Spleen (tissue), 11 donors: ENCODE measurements at regions not wholly inside any gene's neighbourhood (a gene's known extent, or its start where the extent isn't known, plus 50 kb on each side); places are given as distances from the start of the nearest gene placed in this dataset.

Experiments
- DNase-seq: peaks from one replicate; pipeline ENCODE4 v3.0.0-alpha.2; 2020
- H3K27ac ChIP-seq, 8 donors: fragments of 200-600 bp; sonication (generic) in 7 of 8; 1 replicate in 4 of 8; 2 replicates in 4 of 8; pipeline versions ENCODE4 v1.5.0 to v1.8.0; 2016 to 2021; ENCODE audit warnings: inconsistent platforms in 4 of 8, mild to moderate bottlenecking in 4 of 8, moderate library complexity in 1 of 8
- H3K27me3 ChIP-seq, 7 donors: fragments of 200-600 bp; sonication (generic) in 6 of 7; replicated peaks in 1 of 7; 1 replicate in 4 of 7; 2 replicates in 3 of 7; pipeline versions ENCODE4 v1.5.0 to v1.8.0; 2016 to 2021; ENCODE audit warnings: inconsistent platforms in 3 of 7, mild to moderate bottlenecking in 1 of 7
- H3K36me3 ChIP-seq, 6 donors: fragments of 200-600 bp; sonication (generic) in 5 of 6; 1 replicate in 4 of 6; 2 replicates in 2 of 6; pipeline versions ENCODE4 v1.5.0 to v1.8.0; 2016 to 2021; ENCODE audit warnings: inconsistent platforms in 2 of 6
- H3K4me1 ChIP-seq, 6 donors: fragments of 200-600 bp; sonication (generic) in 5 of 6; 1 replicate in 3 of 6; 2 replicates in 3 of 6; pipeline versions ENCODE4 v1.5.0 to v1.8.0; 2016 to 2021; ENCODE audit warnings: inconsistent platforms in 3 of 6
- H3K4me3 ChIP-seq, 8 donors: fragments of 200-600 bp; sonication (generic) in 7 of 8; 1 replicate in 4 of 8; 2 replicates in 4 of 8; pipeline versions ENCODE4 v1.5.0 to v1.8.0; 2016 to 2021; ENCODE audit warnings: inconsistent platforms in 4 of 8, mild to moderate bottlenecking in 4 of 8, moderate library complexity in 2 of 8
- H3K9me3 ChIP-seq, 8 donors: fragments of 200-600 bp; sonication (generic) in 7 of 8; 1 replicate in 4 of 8; 2 replicates in 4 of 8; pipeline versions ENCODE4 v1.5.0 to v1.8.0; 2016 to 2021; ENCODE audit warnings: inconsistent platforms in 4 of 8
- POLR2A ChIP-seq, 3 donors: fragments of 450-650 bp; IDR thresholded peaks; one replicate each; pipeline ENCODE4 v1.5.1; 2017; ENCODE audit warnings: antibody characterized with exemption in 3 of 3, mild to moderate bottlenecking in 1 of 3
- POLR2AphosphoS5 ChIP-seq, 3 donors: sonication (generic); formaldehyde crosslinking; IDR thresholded peaks; one replicate each; pipeline ENCODE4 v1.5.1; 2017; ENCODE audit warnings: antibody characterized with exemption in 3 of 3
- WGBS, 5 donors: extraction: QIAGEN DNeasy Blood & Tissue Kit in 3 of 5; methylation state at CpG; one replicate each; pipeline versions ENCODE4 v1.1.5 to v1.1.7; 2013 to 2018; 5-methylcytosine and 5-hydroxymethylcytosine counted together
- intact Hi-C: fragments of 100-400 bp; cut with DNase I; formaldehyde crosslinking; loops from one replicate; pipeline ENCODE4 v1.15.0; 2023; ENCODE audit warnings: low total_unique reads
- TF ChIP-seq, protein P1 (sequence below), 11 experiments: fragments of 200-600 bp in 7 of 11; fragments of 450-650 bp in 4 of 11; sonication (generic) in 4 of 11; IDR thresholded peaks in 8 of 11; conservative IDR thresholded peaks in 3 of 11; 1 replicate in 7 of 11; 2 replicates in 4 of 11; pipeline versions ENCODE4 v1.4.0 to v1.8.0; 2016 to 2021; ENCODE audit warnings: antibody characterized with exemption in 11 of 11, inconsistent platforms in 4 of 11, mild to moderate bottlenecking in 1 of 11
- donor health status: healthy with polysubstance abuse.
- donor health status: DM: no; HTN: no; CAD: no; lungs with moderate emphysema.
- donor health status: DM: no; HTN: no; CAD: no.
- donor health status: Bipolar disorder and iron deficiency.
- donor health status: healthy.
- donor health status: DM: no; HTN: no; CAD: no.
- donor health status: DM: yes; HTN: yes; CAD: no.

DNA sequence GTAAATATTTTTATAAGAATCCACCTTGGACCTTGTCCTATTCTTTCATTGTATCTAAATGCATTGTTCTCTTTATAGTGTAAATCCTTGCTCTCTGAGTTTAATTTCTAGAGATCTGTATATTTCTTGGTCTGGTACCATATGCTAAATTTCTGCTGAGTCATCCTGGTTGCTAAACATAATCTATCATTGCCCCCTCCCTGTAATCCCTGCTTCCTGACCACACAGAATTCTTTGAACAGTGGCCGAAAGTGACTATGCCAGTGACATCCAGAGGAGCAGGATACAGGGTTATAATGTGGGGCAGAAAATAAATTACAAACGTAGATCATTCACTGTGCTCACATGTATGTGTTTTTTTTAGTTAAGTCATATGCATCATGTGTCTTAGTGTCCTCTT, 143.1 kb downstream of the DIPK2A start:
- H3K4me3 ChIP-seq = no peak overlapping the region
- DNase-seq = no peak

DNA sequence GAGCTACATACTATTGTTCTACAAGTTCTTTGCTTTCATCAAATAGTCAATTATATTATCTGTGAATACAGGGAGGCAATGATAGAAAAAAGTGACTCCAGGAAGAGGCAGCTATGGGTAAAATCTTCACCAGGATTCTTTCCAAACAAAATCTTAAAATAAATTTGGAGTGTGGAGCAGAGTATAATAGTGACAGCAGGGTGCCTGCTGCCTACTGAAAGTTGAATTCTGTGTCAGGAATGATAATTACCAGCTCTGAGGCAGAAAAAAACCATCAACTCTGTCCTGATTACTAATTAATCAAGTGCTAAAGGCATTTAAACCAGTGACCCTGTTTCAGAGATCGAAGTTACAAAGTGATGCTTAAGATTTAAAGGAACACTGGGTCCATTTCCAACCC, 148.0 kb downstream of the DIPK2A start:
- Histone ChIP-seq H3K4me3 (no peak overlapping the region), H3K36me3 (no peaks in the 10 kb centered on the region), H3K27ac (no peak overlapping the region), H3K9me3 (no peaks in the 10 kb centered on the region), H3K27me3 (no peaks in the 10 kb centered on the region), H3K4me1 (no peaks in the 10 kb centered on the region)
- TF ChIP-seq, protein P1, sequence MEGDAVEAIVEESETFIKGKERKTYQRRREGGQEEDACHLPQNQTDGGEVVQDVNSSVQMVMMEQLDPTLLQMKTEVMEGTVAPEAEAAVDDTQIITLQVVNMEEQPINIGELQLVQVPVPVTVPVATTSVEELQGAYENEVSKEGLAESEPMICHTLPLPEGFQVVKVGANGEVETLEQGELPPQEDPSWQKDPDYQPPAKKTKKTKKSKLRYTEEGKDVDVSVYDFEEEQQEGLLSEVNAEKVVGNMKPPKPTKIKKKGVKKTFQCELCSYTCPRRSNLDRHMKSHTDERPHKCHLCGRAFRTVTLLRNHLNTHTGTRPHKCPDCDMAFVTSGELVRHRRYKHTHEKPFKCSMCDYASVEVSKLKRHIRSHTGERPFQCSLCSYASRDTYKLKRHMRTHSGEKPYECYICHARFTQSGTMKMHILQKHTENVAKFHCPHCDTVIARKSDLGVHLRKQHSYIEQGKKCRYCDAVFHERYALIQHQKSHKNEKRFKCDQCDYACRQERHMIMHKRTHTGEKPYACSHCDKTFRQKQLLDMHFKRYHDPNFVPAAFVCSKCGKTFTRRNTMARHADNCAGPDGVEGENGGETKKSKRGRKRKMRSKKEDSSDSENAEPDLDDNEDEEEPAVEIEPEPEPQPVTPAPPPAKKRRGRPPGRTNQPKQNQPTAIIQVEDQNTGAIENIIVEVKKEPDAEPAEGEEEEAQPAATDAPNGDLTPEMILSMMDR (IDR thresholded peaks at IDR 0.05 in 8 of 11, conservative IDR thresholded peaks at IDR 0.05 in 3 of 11) = no peak
- TF ChIP-seq POLR2A (IDR thresholded peaks at IDR 0.05) (no peak), POLR2AphosphoS5 (IDR thresholded peaks at IDR 0.05) (no peak)
- 59 to 79% (median 75%) methylated on average over 1 of the region's 1 CpG for WGBS, 5 donors
- intact Hi-C loops = no loop called here
- DNase-seq = no peak

More for the DNA sequence above, 143.1 kb downstream of the DIPK2A start:
- Histone ChIP-seq H3K27me3 (no peaks in the 10 kb centered on the region), H3K9me3 (no peaks in the 10 kb centered on the region), H3K36me3 (no peaks in the 10 kb centered on the region), H3K4me1 (no peaks in the 10 kb centered on the region), H3K27ac (no peak overlapping the region)
- TF ChIP-seq, protein P1 (IDR thresholded peaks at IDR 0.05 in 8 of 11, conservative IDR thresholded peaks at IDR 0.05 in 3 of 11) = no peak
- TF ChIP-seq POLR2A (IDR thresholded peaks at IDR 0.05) (no peak), POLR2AphosphoS5 (IDR thresholded peaks at IDR 0.05) (no peak)
- intact Hi-C loops = no loop called here
- WGBS, 5 donors = 23 to 46% (median 28%) methylated on average over 2 of the region's 2 CpGs

DNA sequence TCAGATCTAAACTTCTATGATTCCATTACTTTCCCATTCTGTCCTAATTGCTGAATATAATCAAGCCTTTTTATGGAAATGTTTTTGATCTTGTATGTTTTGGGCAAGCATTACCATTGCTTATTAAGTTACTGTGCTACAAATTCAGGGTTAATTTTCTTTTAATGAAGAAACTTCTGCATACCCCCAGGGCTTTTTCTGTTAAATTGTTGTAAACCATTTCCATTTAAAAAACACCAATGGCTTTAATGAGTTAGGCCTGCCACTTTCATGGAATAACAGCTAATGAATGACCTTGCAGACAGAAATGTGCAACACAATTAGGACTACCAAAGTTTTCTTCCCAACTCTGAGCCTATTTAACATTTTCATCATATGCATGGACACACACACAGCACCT, 150.0 kb downstream of the DIPK2A start:
- intact Hi-C loops = no loop called here
- DNase-seq = no peak
- H3K4me3 ChIP-seq = no peak overlapping the region
- no peaks in the 10 kb centered on the region for H3K4me1 ChIP-seq
- no peak overlapping the region for H3K27ac ChIP-seq
- no peaks in the 10 kb centered on the region for H3K36me3 ChIP-seq
- H3K27me3 ChIP-seq = no peaks in the 10 kb centered on the region
- no peak for TF ChIP-seq POLR2AphosphoS5 (IDR thresholded peaks at IDR 0.05)
- TF ChIP-seq POLR2A (IDR thresholded peaks at IDR 0.05) = no peak
- TF ChIP-seq, protein P1 (IDR thresholded peaks at IDR 0.05 in 8 of 11, conservative IDR thresholded peaks at IDR 0.05 in 3 of 11) = no peak
- peaks cover 0 to 12% (median 5%) of the 10 kb centered on the region in 8 donors for H3K9me3 ChIP-seq

DNA sequence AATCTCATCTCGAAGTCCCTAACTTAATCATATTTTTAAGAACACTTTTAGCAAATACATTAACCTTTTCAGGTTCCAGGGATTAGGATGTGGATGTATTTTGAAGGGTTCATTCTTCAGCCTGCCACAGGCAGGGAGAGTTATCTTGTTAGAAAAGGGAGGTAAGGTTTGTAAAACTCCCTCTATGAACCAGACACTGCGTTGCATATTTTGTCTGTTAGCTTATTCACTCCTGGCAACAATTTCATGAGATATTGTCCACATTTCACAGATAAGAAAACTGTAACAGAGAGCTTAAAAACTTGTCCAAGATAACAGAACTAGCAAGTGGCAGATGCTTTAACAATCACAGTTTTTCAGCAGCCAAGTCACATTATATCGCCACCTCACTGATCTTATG, 155.4 kb downstream of the DIPK2A start:
- no peak overlapping the region for H3K27ac ChIP-seq
- H3K36me3 ChIP-seq = no peaks in the 10 kb centered on the region
- 90 to 95% (median 91%) methylated on average over 3 of the region's 3 CpGs for WGBS, 5 donors
- TF ChIP-seq, protein P1 (IDR thresholded peaks at IDR 0.05 in 8 of 11, conservative IDR thresholded peaks at IDR 0.05 in 3 of 11) = no peak
- no peak for TF ChIP-seq POLR2AphosphoS5 (IDR thresholded peaks at IDR 0.05)
- TF ChIP-seq POLR2A (IDR thresholded peaks at IDR 0.05) = no peak
- DNase-seq = no peak
- no peak overlapping the region for H3K4me3 ChIP-seq
- no peaks in the 10 kb centered on the region for H3K27me3 ChIP-seq
- peaks cover 0 to 12% (median 5%) of the 10 kb centered on the region in 8 donors for H3K9me3 ChIP-seq
- intact Hi-C loops = no loop called here
- no peaks in the 10 kb centered on the region for H3K4me1 ChIP-seq
